HG03378 (cell line): ENCODE measurements at regions not wholly inside any gene's neighbourhood (a gene's known extent, or its start where the extent isn't known, plus 50 kb on each side); places are given as distances from the start of the nearest gene placed in this dataset.

Experiments used
- ATAC-seq: cut with Tn5 transposase; IDR thresholded peaks from one replicate; pipeline ENCODE4 v1.9.1; 2021; ENCODE audit warnings: mild to moderate bottlenecking, moderate library complexity; ENCODE audit not compliant: unreplicated experiment

DNA sequence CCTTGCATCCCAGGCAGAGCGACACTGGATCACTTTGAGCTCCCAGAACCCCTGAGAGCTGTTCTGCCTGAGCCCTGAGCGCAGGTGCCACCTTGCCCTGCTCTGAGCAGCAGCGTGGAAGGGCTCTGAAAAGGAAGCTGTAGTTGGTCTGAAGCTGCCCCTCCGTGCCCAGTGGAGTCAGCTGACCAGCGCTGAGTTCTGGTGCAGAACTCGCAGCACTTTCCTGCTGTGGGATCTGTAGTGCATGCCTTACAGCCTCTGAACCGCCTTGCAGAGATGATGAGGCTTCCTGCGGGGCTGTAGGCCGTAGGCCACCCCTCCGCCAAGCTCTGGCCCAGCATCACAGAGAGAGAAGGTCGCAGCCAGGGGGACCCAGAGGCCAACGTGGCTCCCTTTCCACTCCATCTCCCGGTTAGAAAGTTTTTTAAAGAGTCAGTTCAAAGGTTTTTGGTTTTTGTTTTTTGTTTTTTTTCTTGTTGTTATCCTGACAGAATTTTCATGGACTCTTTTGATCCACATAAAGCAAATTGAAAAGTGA is 158.3 kb upstream of the CST7 start:
- ATAC-seq: no peak

DNA sequence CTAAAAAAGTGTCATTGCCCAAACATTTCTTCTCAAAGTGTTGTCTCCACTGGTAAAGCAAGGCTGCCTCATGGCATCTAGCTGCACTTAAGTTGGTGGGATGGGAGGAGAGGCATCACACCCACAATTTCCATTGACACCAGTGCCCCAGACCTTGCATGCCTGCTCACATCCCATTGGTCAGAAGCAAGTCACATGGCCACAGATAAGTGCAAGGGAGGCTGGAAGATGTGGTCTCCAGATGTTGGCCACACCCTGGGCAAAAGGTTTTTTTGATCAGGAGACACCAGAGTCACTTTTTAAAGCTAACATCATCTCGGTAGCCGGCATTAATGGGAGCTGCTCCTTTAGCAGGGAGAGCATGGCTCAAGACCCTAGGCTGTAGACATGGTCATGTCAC is 157.1 kb upstream of the CST7 start:
- no peak for ATAC-seq

DNA sequence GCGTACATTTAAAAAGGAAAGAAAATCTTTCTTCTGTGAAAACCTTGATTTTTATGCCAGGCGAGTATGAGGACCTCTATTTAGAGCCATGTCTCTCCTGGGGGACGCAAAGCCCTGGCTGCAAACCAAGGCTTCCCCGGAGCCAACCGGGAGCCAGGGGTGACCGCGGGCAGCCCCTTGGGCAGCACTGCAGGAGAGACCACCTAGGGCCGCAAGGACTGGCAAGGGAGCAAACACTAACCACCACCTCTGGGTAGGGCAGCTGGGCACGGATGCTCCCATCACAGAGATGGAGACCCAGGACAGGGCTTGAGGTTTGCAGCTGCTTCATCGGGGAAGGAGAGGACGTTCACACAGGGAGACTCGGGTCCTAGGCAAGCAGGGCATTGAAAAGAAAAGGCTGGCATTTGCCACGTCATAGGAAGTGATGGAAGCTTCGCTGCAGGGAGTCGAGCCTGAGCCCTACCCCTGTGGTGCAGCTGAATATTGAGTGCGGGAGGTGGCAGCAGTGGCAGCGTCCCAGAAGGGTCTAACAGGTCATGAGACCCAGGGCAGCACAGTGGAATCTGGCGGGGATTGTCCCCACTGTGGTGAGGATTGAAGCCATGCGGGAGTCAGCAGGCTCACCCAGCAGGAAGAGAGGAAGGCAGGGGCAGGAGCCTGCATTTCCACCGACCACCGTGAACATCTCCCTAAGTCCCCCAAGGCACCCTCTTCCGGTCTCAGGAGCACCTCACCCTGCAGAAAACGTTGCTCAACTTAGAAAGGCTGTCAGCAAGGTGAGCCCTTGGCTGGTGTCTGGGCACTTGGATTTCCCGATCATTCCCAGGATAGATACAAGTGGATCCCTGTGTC is 156.2 kb upstream of the CST7 start:
- no peak for ATAC-seq

DNA sequence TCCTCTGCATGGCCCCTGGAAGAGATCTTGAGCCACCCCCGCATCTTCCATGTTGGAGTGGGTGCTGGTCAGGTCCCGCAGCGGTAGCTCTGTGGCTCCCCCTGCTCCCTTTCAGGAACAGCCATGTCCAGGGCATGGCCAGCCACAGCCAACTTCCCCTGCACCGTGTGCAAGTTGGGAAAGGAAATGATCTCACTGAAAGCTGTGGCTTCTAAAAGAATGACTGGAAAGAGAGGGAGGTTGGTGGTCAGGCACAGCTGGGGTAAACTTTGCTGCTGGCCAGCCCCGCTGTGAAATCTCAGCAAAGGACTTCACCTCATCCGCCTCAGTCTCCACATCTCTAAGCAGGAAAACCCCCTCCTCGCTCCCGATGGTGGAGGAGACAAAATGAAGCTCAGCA is 153.6 kb upstream of the CST7 start:
- ATAC-seq: no peak

DNA sequence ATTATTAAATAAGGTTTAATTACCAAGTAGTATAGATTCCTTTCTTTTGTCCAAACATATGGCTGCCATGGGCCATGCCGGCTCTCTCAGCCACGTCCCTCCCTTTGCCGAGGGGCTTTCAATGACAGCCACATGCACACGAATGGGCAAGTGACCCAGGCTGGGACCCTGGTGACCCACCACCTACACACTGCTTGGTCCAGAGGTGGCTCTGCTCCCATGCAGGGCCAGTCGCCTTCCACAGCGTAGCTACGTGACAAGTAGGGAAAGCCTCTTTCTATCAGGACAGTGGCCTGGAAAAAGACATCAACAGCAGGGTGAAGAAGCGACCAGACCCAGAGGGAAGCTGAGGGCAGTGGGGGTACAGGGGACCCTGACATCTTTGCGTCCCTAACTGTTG is 152.8 kb upstream of the CST7 start:
- ATAC-seq: no peak

DNA sequence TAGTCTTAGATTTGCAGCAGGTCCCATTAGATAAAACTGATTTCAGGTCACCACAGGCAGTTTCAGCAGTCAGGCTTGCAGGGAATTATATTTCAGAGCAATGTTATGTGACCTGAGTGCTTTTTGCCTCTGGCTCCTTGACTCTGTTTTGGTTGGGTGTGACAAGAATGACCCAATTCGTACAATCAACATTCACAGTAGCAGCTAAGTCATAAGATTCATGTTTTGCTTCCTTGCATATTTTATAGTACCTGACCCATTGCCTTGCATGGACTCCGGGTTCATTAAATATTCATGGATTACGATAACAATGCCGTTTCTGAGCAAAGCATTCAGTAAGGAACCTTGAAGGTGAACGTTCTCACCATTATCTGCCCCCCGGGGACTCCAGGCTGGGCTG is 152.0 kb upstream of the CST7 start:
- ATAC-seq: no peak

DNA sequence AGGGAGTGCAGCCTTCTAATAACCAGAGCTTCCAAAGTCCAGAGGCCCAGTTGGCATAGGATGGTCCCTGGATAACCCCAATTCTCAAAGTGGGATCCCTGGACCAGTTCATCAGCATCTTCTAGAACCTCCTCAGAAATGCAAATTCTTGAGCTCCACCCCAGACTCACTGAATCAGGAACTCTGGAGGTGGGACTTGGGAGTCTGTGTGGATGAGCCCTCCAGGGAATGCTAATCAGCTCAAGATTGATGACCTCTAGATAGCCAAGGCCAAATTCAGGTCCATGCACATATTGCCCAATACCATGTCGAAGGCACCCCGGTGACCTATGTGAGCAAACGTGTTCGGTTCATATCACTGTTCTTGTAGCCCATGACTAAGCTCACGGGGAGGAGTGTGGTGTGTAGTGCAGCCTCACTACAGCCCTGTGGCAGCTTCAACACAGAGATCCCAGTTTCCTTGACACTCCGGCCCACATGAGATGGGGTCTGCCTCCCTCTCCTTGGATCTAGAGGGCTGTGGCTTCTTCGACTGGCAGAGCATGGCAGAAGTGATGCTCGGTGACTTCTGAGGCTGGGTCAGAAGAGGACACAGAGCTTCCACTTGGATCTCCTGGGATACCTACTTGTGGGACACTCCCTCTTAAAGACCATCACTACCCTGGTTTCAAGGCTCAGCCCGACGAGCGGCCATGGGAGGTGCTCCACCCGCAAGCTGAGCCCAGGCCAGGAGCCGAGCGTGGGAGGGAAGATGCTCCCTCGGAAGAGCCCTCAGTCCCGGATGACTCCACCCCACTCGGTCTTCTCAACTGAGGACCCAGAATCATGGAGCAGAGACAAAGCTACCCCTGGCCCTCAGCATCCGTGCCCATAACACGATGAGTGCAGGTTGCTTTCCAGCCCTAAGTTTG is 151.1 kb upstream of the CST7 start:
- ATAC-seq: no peak

GRCh38 chr20:24798930-24799705 is 150.0 kb upstream of the CST7 start:
- ATAC-seq: no peak

DNA sequence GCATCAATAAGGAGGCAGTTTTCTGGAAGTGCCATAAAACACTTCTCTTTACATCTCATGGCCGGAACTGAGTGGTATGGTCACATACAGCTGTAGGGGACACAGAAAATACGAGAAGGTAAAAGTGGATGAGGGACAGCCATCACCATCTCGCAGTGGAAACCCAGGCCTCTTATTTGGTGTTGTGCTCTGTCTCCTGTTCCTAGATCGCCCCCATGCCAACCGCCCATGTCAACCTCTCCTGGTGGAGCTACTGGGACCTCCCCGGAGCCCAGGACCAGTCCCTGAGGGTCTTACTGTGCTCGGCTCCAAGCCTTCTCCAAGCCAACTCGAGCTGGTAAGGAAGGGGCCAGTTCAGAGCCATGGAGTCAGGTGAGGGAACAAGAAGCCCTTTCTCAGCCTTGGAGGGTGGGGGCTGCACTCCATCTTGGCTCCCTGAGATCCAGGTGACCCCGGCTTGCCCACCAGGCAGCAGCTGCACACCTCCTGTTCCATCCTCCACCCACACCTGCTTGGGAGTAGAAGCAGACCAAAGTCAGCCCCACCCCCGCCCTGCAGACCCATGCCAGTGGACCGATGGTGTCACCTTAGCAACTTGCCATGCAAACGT is 149.0 kb upstream of the CST7 start:
- no peak for ATAC-seq

DNA sequence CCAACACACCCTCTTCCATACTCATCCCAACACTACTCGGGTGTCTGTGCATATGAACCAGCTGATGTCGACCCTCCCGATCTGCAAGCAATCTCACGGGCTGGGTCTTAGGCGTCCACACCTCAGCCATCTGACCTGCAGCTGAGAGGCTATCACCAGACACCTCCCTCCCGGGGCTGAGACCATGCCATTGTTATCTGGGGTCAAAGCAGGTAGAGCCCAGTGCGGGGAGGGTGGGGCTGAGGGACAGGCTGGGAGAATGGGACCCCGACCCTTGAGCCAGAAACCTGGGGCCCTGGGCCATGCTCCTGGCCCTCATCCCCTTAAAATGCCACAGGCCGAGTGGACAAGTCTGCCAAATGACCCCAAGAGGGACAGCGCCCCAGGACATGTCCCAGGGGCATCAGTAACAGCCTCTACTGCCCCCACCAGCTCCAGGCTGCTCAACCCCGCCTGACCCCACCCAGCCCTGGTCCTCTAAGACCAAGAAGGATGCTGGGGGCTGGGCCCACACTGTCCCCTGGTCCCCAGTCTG is 146.7 kb upstream of the CST7 start:
- ATAC-seq: no peak

- no peak for ATAC-seq
Measured at GRCh38 chr20:24804481-24805206, 144.4 kb upstream of the CST7 start.

DNA sequence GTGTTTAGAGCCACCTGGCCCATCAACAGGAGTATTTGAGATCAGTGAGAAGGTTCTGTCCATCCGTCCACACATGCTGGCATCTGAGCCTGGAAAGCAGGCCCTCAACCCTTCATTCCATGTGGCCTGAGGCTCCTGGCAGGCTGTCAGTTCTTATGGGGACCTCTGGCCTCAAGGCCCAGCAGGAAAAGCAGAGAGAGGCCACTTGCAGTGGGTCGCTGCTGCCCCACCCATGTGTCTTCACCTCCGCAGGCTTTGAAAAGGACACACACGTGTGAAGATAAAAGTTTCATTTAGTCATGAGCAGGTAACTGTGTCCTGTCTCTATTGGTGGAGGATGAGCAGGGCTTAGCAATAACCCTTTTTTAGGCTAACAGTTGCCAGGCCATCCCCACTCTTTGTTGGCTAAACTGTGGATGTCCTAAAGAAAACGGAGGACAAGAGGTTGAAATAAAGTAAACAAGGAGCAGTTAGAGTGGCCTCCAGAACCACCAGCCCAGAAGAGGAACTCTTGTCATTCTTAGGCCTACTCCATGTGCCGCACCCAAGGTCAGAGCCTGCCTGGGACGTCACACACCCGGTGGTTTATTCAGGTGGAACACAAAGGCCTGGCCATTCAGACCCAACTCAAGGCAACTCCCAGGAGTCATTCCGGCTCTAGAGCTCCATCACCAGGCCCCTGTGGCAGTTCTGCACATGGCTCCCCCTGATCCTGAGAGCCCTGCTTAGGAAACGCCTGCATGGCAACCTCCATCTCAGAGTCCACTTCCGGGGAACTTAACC is 143.4 kb upstream of the CST7 start:
- no peak for ATAC-seq

GRCh38 chr20:24806705-24807676 is 142.1 kb upstream of the CST7 start:
- no peak for ATAC-seq

- no peak for ATAC-seq
Measured at GRCh38 chr20:24808616-24809015, 140.5 kb upstream of the CST7 start.

- ATAC-seq: no peak
Measured at GRCh38 chr20:24809606-24810005, 139.5 kb upstream of the CST7 start.

DNA sequence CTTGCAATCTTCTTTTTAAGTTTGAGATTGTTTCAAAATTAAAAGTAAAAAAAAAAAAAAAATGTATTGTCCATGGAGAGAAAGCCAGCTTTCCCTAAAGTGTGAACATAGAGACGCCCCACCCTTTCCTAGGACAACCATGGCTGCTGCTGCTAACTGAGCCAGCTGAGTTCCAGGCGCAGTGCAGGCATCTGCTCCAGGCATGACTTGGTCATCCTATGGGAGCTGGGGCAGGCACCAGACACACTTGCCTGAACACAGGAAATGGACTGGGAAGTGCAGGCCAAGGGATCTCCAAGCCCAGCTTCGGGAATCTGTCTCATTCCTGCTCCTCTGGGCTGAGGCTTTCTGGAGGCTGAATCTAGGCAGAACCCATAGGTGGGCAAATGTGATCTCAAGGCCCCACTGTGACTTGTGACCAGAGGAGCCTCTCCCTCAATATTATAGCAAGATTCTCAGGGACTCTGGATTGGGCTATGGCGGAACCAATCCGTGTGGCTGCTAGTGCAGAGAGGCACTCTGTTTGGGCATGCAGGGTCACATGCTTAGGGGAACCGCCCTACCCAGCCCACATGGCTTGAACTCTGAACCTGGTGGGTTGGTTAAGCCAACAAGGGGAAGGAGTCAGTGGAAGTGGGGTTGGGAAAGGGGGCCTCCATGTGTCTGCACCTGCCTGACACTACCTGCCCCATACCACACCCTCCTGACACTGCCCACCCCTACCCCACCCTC is 138.2 kb upstream of the CST7 start:
- no peak for ATAC-seq

DNA sequence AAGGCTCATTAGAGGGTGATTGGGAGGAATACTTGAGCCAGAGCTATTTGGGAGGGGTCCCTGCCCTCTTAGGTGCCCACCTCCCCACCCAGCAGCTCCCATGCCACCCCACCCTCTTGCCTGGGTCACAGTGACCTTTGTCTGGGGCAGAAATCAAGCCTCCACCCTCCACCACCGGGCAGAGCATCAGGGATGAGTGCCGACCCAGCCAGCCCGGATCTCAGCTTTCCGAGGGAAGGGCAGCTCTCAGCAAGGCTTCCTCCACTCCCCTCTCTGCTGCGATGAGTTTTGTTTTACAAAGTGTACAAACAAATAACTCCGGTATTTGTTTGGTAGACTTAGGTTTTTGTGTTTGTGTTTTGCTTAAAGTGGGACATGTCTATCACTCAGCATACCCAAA is 136.7 kb upstream of the CST7 start:
- ATAC-seq: no peak
